ENCODE measurements at regions not wholly inside any gene's neighbourhood (a gene's known extent, or its start where the extent isn't known, plus 50 kb on each side); places are given as distances from the start of the nearest gene placed in this dataset.

- Histone ChIP-seq H3K36me3 (ENCODE audit: control insufficient read depth in 1 of 2, insufficient read depth in 2 of 2, low read length in 2 of 2) (no peaks in the 10 kb centered on the region), H3K9ac (ENCODE audit: low read length) (no peak overlapping the region), H3K79me2 (ENCODE audit: control insufficient read depth, insufficient read depth, low read length, poor library complexity) (no peaks in the 10 kb centered on the region), H4K12ac (ENCODE audit: low read depth, low read length) (no peak overlapping the region), H3K27ac (ENCODE audit: low read depth, low read length) (no peak overlapping the region), H2AK5ac (ENCODE audit: low read length) (no peak overlapping the region), H3K4me1 (ENCODE audit: control insufficient read depth in 1 of 2, insufficient read depth in 2 of 2, low read length in 2 of 2) (no peaks in the 10 kb centered on the region), H3K18ac (ENCODE audit: low read length) (no peak overlapping the region), H2BK12ac (ENCODE audit: low read length) (no peak overlapping the region), H3K23ac (ENCODE audit: low read length) (no peak overlapping the region), H3K79me1 (ENCODE audit: low read length) (no peaks in the 10 kb centered on the region), H3K4me2 (ENCODE audit: low read length) (no peak overlapping the region), H2BK5ac (ENCODE audit: low read depth, low read length, poor library complexity) (no peak overlapping the region), H3K14ac (ENCODE audit: low read length) (no peak overlapping the region), H2AFZ (ENCODE audit: insufficient read depth, low read length, poor library complexity) (no peak overlapping the region), H3K4me3 (ENCODE audit: low read depth, low read length) (no peak overlapping the region), H3K9me3 (ENCODE audit: insufficient read depth, low read depth, low read length) (no peaks in the 10 kb centered on the region), H3K27me3 (ENCODE audit: insufficient read depth, low read length) (no peaks in the 10 kb centered on the region), H3K4ac (ENCODE audit: low read depth, low read length) (no peak overlapping the region), H2BK120ac (ENCODE audit: insufficient read depth, low read length, poor library complexity) (no peak overlapping the region), H4K91ac (ENCODE audit: low read depth, low read length) (no peak overlapping the region), H4K8ac (ENCODE audit: low read depth, low read length) (no peak overlapping the region)
- no peak for DNase-seq
- WGBS (ENCODE audit: extremely low coverage, insufficient coverage, insufficient read length) = no CpG with 5 or more reads among the region's 5 CpGs
Observed at GRCh38 chr4:22162454-22162853, 213.9 kb upstream of the KCNIP4 start.

GRCh38 chr4:22130741-22131140 lies 182.2 kb upstream of the KCNIP4 start:
- H2BK120ac ChIP-seq (ENCODE audit: insufficient read depth, low read length, poor library complexity) = no peak overlapping the region
- no peak for DNase-seq
- H2BK12ac ChIP-seq (ENCODE audit: low read length) = no peak overlapping the region
- no peak overlapping the region for H3K4ac ChIP-seq (ENCODE audit: low read depth, low read length)
- H3K4me2 ChIP-seq (ENCODE audit: low read length) = no peak overlapping the region
- no peak overlapping the region for H2AK5ac ChIP-seq (ENCODE audit: low read length)
- no peak overlapping the region for H4K8ac ChIP-seq (ENCODE audit: low read depth, low read length)
- no peak overlapping the region for H3K27ac ChIP-seq (ENCODE audit: low read depth, low read length)
- H3K23ac ChIP-seq (ENCODE audit: low read length) = no peak overlapping the region
- H3K27me3 ChIP-seq (ENCODE audit: insufficient read depth, low read length) = no peaks in the 10 kb centered on the region
- no peaks in the 10 kb centered on the region for H3K79me2 ChIP-seq (ENCODE audit: control insufficient read depth, insufficient read depth, low read length, poor library complexity)
- no peaks in the 10 kb centered on the region for H3K9me3 ChIP-seq (ENCODE audit: insufficient read depth, low read depth, low read length)
- no CpG with 5 or more reads among the region's 3 CpGs for WGBS (ENCODE audit: extremely low coverage, insufficient coverage, insufficient read length)
- H3K4me1 ChIP-seq (ENCODE audit: control insufficient read depth in 1 of 2, insufficient read depth in 2 of 2, low read length in 2 of 2) = no peaks in the 10 kb centered on the region
- H3K36me3 ChIP-seq (ENCODE audit: control insufficient read depth in 1 of 2, insufficient read depth in 2 of 2, low read length in 2 of 2) = no peaks in the 10 kb centered on the region
- H4K12ac ChIP-seq (ENCODE audit: low read depth, low read length) = no peak overlapping the region
- no peak overlapping the region for H3K4me3 ChIP-seq (ENCODE audit: low read depth, low read length)
- no peak overlapping the region for H4K91ac ChIP-seq (ENCODE audit: low read depth, low read length)
- no peak overlapping the region for H2AFZ ChIP-seq (ENCODE audit: insufficient read depth, low read length, poor library complexity)
- no peak overlapping the region for H3K9ac ChIP-seq (ENCODE audit: low read length)
- no peak overlapping the region for H2BK5ac ChIP-seq (ENCODE audit: low read depth, low read length, poor library complexity)
- no peaks in the 10 kb centered on the region for H3K79me1 ChIP-seq (ENCODE audit: low read length)
- H3K14ac ChIP-seq (ENCODE audit: low read length) = no peak overlapping the region
- no peak overlapping the region for H3K18ac ChIP-seq (ENCODE audit: low read length)

GRCh38 chr4:22129454-22130029 lies 181.0 kb upstream of the KCNIP4 start:
- no peak overlapping the region for H4K91ac ChIP-seq (ENCODE audit: low read depth, low read length)
- no CpG with 5 or more reads among the region's 12 CpGs for WGBS (ENCODE audit: extremely low coverage, insufficient coverage, insufficient read length)
- H2BK120ac ChIP-seq (ENCODE audit: insufficient read depth, low read length, poor library complexity) = no peak overlapping the region
- H3K79me2 ChIP-seq (ENCODE audit: control insufficient read depth, insufficient read depth, low read length, poor library complexity) = no peaks in the 10 kb centered on the region
- no peak overlapping the region for H3K27ac ChIP-seq (ENCODE audit: low read depth, low read length)
- no peak overlapping the region for H3K4me3 ChIP-seq (ENCODE audit: low read depth, low read length)
- H3K36me3 ChIP-seq (ENCODE audit: control insufficient read depth in 1 of 2, insufficient read depth in 2 of 2, low read length in 2 of 2) = no peaks in the 10 kb centered on the region
- H2BK12ac ChIP-seq (ENCODE audit: low read length) = no peak overlapping the region
- H2BK5ac ChIP-seq (ENCODE audit: low read depth, low read length, poor library complexity) = no peak overlapping the region
- no peaks in the 10 kb centered on the region for H3K9me3 ChIP-seq (ENCODE audit: insufficient read depth, low read depth, low read length)
- DNase-seq = peak in 1 of 2 donors; percentile 18
- H3K79me1 ChIP-seq (ENCODE audit: low read length) = no peaks in the 10 kb centered on the region
- H3K4me2 ChIP-seq (ENCODE audit: low read length) = no peak overlapping the region
- no peaks in the 10 kb centered on the region for H3K27me3 ChIP-seq (ENCODE audit: insufficient read depth, low read length)
- H3K9ac ChIP-seq (ENCODE audit: low read length) = no peak overlapping the region
- H3K18ac ChIP-seq (ENCODE audit: low read length) = no peak overlapping the region
- H4K12ac ChIP-seq (ENCODE audit: low read depth, low read length) = no peak overlapping the region
- no peak overlapping the region for H2AFZ ChIP-seq (ENCODE audit: insufficient read depth, low read length, poor library complexity)
- H3K4ac ChIP-seq (ENCODE audit: low read depth, low read length) = no peak overlapping the region
- H3K4me1 ChIP-seq (ENCODE audit: control insufficient read depth in 1 of 2, insufficient read depth in 2 of 2, low read length in 2 of 2) = no peaks in the 10 kb centered on the region
- H4K8ac ChIP-seq (ENCODE audit: low read depth, low read length) = no peak overlapping the region
- no peak overlapping the region for H3K23ac ChIP-seq (ENCODE audit: low read length)
- no peak overlapping the region for H2AK5ac ChIP-seq (ENCODE audit: low read length)
- H3K14ac ChIP-seq (ENCODE audit: low read length) = no peak overlapping the region

GRCh38 chr4:22122062-22122461 lies 173.5 kb upstream of the KCNIP4 start:
- Histone ChIP-seq H2BK5ac (ENCODE audit: low read depth, low read length, poor library complexity) (no peak overlapping the region), H2BK12ac (ENCODE audit: low read length) (no peak overlapping the region), H2AFZ (ENCODE audit: insufficient read depth, low read length, poor library complexity) (no peak overlapping the region), H3K79me1 (ENCODE audit: low read length) (no peaks in the 10 kb centered on the region), H3K4me3 (ENCODE audit: low read depth, low read length) (peak overlapping the region; percentile 44), H3K27me3 (ENCODE audit: insufficient read depth, low read length) (no peaks in the 10 kb centered on the region), H3K9ac (ENCODE audit: low read length) (no peak overlapping the region), H4K8ac (ENCODE audit: low read depth, low read length) (no peak overlapping the region), H4K91ac (ENCODE audit: low read depth, low read length) (no peak overlapping the region), H3K27ac (ENCODE audit: low read depth, low read length) (no peak overlapping the region), H3K4me1 (ENCODE audit: control insufficient read depth in 1 of 2, insufficient read depth in 2 of 2, low read length in 2 of 2) (no peaks in the 10 kb centered on the region), H3K23ac (ENCODE audit: low read length) (no peak overlapping the region), H3K18ac (ENCODE audit: low read length) (no peak overlapping the region), H3K14ac (ENCODE audit: low read length) (no peak overlapping the region), H3K4me2 (ENCODE audit: low read length) (no peak overlapping the region), H3K36me3 (ENCODE audit: control insufficient read depth in 1 of 2, insufficient read depth in 2 of 2, low read length in 2 of 2) (no peaks in the 10 kb centered on the region), H3K4ac (ENCODE audit: low read depth, low read length) (no peak overlapping the region), H3K79me2 (ENCODE audit: control insufficient read depth, insufficient read depth, low read length, poor library complexity) (no peaks in the 10 kb centered on the region), H2BK120ac (ENCODE audit: insufficient read depth, low read length, poor library complexity) (no peak overlapping the region), H2AK5ac (ENCODE audit: low read length) (no peak overlapping the region), H3K9me3 (ENCODE audit: insufficient read depth, low read depth, low read length) (peaks cover 8% of the 10 kb centered on the region), H4K12ac (ENCODE audit: low read depth, low read length) (no peak overlapping the region)
- no peak for DNase-seq
- no CpG with 5 or more reads among the region's 2 CpGs for WGBS (ENCODE audit: extremely low coverage, insufficient coverage, insufficient read length)
